Esophagus muscularis mucosa (tissue), 4 donors: ENCODE measurements at regions not wholly inside any gene's neighbourhood (a gene's known extent, or its start where the extent isn't known, plus 50 kb on each side); places are given as distances from the start of the nearest gene placed in this dataset.

ENCODE experiments used
- DNase-seq: peaks from one replicate; pipeline ENCODE4 v3.0.0-alpha.2; 2017; ENCODE audit errors: extremely low spot score
- H3K27ac ChIP-seq, 4 donors: fragments of 200-600 bp; sonication (generic); replicated peaks in 1 of 4; 1 replicate in 3 of 4; 2 replicates in 1 of 4; pipeline ENCODE4 v1.5.1; 2016 to 2019; ENCODE audit warnings: mild to moderate bottlenecking in 1 of 4
- H3K27me3 ChIP-seq, 4 donors: fragments of 200-600 bp; sonication (generic); one replicate each; pipeline versions ENCODE4 v1.5.1 to v1.6.0; 2016 to 2019
- H3K36me3 ChIP-seq, 4 donors: fragments of 200-600 bp; sonication (generic); one replicate each; pipeline ENCODE4 v1.5.1; 2016 to 2019
- H3K4me1 ChIP-seq, 4 donors: fragments of 200-600 bp; sonication (generic); one replicate each; pipeline ENCODE4 v1.5.1; 2016 to 2019
- H3K4me3 ChIP-seq, 4 donors: fragments of 200-600 bp; sonication (generic); 1 replicate in 2 of 4; 2 replicates in 2 of 4; pipeline ENCODE4 v1.5.1; 2016 to 2019; ENCODE audit warnings: mild to moderate bottlenecking in 4 of 4, moderate library complexity in 1 of 4
- H3K9me3 ChIP-seq, 4 donors: fragments of 200-600 bp; sonication (generic); 1 replicate in 3 of 4; 2 replicates in 1 of 4; pipeline ENCODE4 v1.5.1; 2016 to 2019
- EP300 ChIP-seq: sonication (generic); formaldehyde crosslinking; IDR thresholded peaks from one replicate; pipeline ENCODE4 v1.6.1; 2017; ENCODE audit warnings: antibody characterized with exemption
- POLR2A ChIP-seq: fragments of 450-650 bp; IDR thresholded peaks from one replicate; pipeline ENCODE4 v1.6.1; 2017; ENCODE audit warnings: antibody characterized with exemption, moderate library complexity, mild to moderate bottlenecking, low read depth
- POLR2AphosphoS5 ChIP-seq, 2 donors: sonication (generic); formaldehyde crosslinking; IDR thresholded peaks; one replicate each; pipeline ENCODE4 v1.6.1; 2017; ENCODE audit warnings: antibody characterized with exemption in 2 of 2
- WGBS: methylation state at CpG from one replicate; pipeline ENCODE4 v1.1.5; 2018; 5-methylcytosine and 5-hydroxymethylcytosine counted together
- intact Hi-C: fragments of 100-400 bp; cut with DNase I; formaldehyde crosslinking; loops from one replicate; pipeline ENCODE4 v1.15.1; 2023
- TF ChIP-seq, protein P1 (sequence below), 3 experiments: fragments of 200-600 bp in 2 of 3; fragments of 450-650 bp in 1 of 3; sonication (generic) in 2 of 3; IDR thresholded peaks; one replicate each; pipeline ENCODE4 v1.5.1; 2017 to 2019; ENCODE audit warnings: antibody characterized with exemption in 3 of 3, mild to moderate bottlenecking in 2 of 3, moderate library complexity in 1 of 3

DNA sequence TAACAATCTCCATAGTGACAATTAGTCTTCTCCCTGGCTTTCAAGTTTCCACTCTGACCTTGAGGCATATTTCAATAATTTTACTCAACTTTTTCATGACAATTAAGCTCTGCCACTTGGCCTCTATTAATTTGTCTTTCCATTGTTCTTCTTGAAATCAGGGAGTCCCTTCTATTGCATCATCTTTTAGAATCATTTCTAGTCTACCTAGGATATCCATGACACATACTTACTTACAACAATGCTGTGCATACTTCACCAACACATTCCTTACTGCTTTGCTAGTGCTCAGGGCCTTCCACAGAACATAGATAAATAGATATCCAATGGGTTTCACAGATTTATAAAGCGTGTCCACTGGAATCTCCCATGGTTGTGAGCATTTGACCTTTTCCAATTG is 331.5 kb upstream of the LRP1B start:
- intact Hi-C loops, result no loop called here
- no peak for DNase-seq
- Histone ChIP-seq H3K4me1 (no peaks in the 10 kb centered on the region), H3K27ac (no peak overlapping the region), H3K27me3 (no peaks in the 10 kb centered on the region), H3K36me3 (no peaks in the 10 kb centered on the region), H3K4me3 (no peak overlapping the region), H3K9me3 (no peaks in the 10 kb centered on the region)
- TF ChIP-seq EP300 (no peak), POLR2AphosphoS5 (IDR thresholded peaks at IDR 0.05) (no peak), POLR2A (no peak)
- TF ChIP-seq, protein P1, sequence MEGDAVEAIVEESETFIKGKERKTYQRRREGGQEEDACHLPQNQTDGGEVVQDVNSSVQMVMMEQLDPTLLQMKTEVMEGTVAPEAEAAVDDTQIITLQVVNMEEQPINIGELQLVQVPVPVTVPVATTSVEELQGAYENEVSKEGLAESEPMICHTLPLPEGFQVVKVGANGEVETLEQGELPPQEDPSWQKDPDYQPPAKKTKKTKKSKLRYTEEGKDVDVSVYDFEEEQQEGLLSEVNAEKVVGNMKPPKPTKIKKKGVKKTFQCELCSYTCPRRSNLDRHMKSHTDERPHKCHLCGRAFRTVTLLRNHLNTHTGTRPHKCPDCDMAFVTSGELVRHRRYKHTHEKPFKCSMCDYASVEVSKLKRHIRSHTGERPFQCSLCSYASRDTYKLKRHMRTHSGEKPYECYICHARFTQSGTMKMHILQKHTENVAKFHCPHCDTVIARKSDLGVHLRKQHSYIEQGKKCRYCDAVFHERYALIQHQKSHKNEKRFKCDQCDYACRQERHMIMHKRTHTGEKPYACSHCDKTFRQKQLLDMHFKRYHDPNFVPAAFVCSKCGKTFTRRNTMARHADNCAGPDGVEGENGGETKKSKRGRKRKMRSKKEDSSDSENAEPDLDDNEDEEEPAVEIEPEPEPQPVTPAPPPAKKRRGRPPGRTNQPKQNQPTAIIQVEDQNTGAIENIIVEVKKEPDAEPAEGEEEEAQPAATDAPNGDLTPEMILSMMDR (IDR thresholded peaks at IDR 0.05), result no peak
- WGBS, result 64% methylated on average over 1 of the region's 1 CpG

DNA sequence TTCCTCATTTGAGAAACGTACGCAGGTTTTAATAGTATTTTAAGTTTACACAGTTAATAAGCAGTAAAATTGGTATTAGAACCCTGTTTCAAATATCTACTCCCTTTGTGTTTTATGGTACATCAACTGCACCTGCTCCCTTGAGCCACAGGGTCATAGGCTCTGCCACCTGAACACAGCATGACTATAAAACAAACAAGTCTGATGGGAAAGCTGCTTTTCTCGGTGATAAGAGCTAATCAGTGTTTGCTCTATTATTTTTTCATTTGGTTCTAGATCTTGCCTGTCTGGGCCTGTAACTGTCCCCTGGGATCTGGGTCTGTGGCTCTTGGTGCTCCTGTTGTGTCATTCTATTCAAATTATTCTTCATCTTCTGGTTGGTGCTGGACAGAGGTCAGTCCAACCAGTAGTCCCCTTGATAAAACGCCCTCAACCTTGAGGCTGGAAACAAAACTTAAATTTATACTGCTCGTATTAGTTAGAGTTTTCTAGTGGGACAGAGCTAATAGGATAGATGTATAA is 314.8 kb upstream of the LRP1B start:
- Histone ChIP-seq H3K9me3 (no peaks in the 10 kb centered on the region), H3K27me3 (no peaks in the 10 kb centered on the region), H3K36me3 (no peaks in the 10 kb centered on the region), H3K27ac (no peak overlapping the region), H3K4me3 (no peak overlapping the region), H3K4me1 (no peaks in the 10 kb centered on the region)
- WGBS, result 82% methylated on average over 5 of the region's 5 CpGs
- no peak for TF ChIP-seq POLR2A
- no peak for TF ChIP-seq POLR2AphosphoS5 (IDR thresholded peaks at IDR 0.05)
- TF ChIP-seq EP300, result no peak
- TF ChIP-seq, protein P1 (IDR thresholded peaks at IDR 0.05), result no peak
- intact Hi-C loops, result no loop called here
- no peak for DNase-seq

DNA sequence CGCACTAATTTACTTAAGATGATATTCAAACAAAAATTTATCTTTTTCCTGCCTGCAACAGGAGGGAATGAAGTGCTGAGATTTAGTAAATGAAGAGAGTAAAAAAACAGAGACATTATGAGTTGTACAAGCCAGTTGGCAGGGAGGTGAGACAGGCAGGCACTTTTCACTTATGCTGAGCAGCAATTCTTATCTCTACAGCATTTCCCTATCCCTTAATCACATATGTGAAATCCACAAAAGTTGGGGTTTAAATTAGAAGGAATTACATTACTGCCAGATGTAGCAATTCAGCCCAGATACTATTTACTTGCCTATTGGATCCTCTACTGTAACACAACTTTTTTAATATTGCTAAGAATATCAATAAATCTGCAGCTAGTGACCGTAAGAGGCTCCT is 314.2 kb upstream of the LRP1B start:
- H3K27me3 ChIP-seq, result no peaks in the 10 kb centered on the region
- WGBS, result 90% methylated on average over 2 of the region's 2 CpGs
- intact Hi-C loops, result no loop called here
- no peaks in the 10 kb centered on the region for H3K9me3 ChIP-seq
- no peak overlapping the region for H3K27ac ChIP-seq
- TF ChIP-seq EP300 (no peak), POLR2AphosphoS5 (IDR thresholded peaks at IDR 0.05) (no peak), POLR2A (no peak)
- TF ChIP-seq, protein P1 (IDR thresholded peaks at IDR 0.05), result no peak
- no peaks in the 10 kb centered on the region for H3K4me1 ChIP-seq
- no peaks in the 10 kb centered on the region for H3K36me3 ChIP-seq
- DNase-seq, result no peak
- no peak overlapping the region for H3K4me3 ChIP-seq

DNA sequence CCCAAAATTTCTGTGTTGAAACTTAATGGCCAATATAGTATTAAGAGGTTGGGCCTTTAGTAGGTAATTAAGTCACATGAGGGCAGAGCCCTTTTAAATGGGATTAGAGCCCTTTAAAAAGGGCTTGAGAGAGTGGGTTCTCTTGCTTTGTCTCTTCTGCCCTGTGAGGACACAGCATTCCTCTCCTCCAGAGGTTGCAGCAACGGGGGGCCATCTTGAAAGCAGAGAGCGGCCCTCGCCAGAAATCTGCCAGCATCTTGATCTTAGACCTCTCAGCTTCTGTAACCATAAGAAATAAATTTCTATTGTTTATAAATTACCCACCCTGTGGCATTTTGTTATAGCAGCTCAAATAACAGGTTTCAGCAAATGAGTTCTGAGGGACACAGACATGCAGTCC is 305.0 kb upstream of the LRP1B start:
- Histone ChIP-seq H3K4me3 (no peak overlapping the region), H3K36me3 (no peaks in the 10 kb centered on the region), H3K9me3 (no peaks in the 10 kb centered on the region), H3K27ac (no peak overlapping the region), H3K27me3 (no peaks in the 10 kb centered on the region), H3K4me1 (no peaks in the 10 kb centered on the region)
- 78% methylated on average over 3 of the region's 3 CpGs for WGBS
- intact Hi-C loops, result no loop called here
- no peak for DNase-seq
- no peak for TF ChIP-seq EP300
- TF ChIP-seq POLR2A, result no peak
- TF ChIP-seq, protein P1 (IDR thresholded peaks at IDR 0.05), result no peak
- no peak for TF ChIP-seq POLR2AphosphoS5 (IDR thresholded peaks at IDR 0.05)

DNA sequence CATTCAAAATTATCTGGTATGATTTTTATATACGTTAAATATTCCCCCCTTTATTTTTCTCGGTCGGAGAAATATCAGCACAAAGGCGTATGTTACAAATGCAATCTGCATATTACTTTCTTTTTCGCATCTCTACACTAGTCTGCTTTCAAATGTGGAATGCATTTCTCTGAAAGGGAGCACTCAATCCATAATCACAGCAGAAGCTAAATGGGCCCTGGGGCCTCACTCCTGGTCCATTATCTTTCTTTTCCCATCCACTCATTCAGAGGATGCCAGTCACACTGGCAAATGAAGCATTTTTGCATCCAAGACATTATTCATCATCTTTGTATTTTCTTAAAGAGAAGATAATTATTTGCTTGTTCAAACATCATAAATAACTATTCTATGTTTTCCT is 295.2 kb upstream of the LRP1B start:
- Histone ChIP-seq H3K27me3 (no peaks in the 10 kb centered on the region), H3K4me3 (no peak overlapping the region), H3K9me3 (no peaks in the 10 kb centered on the region), H3K27ac (no peak overlapping the region), H3K36me3 (no peaks in the 10 kb centered on the region), H3K4me1 (no peaks in the 10 kb centered on the region)
- intact Hi-C loops, result no loop called here
- WGBS, result 85% methylated on average over 5 of the region's 5 CpGs
- no peak for DNase-seq
- no peak for TF ChIP-seq POLR2A
- no peak for TF ChIP-seq POLR2AphosphoS5 (IDR thresholded peaks at IDR 0.05)
- TF ChIP-seq, protein P1 (IDR thresholded peaks at IDR 0.05), result no peak
- TF ChIP-seq EP300, result no peak
